Upper lobe of left lung (tissue), 4 donors: ENCODE measurements at regions not wholly inside any gene's neighbourhood (a gene's known extent, or its start where the extent isn't known, plus 50 kb on each side); places are given as distances from the start of the nearest gene placed in this dataset.

ENCODE experiments used
- POLR2A ChIP-seq, 4 donors: fragments of 450-650 bp; IDR thresholded peaks; one replicate each; pipeline ENCODE4 v1.5.1; 2016 to 2017; ENCODE audit warnings: antibody characterized with exemption in 4 of 4, mild to moderate bottlenecking in 2 of 4
- TF ChIP-seq, protein P1 (sequence below), 6 experiments: fragments of 450-650 bp in 4 of 6; fragments of 200-600 bp in 2 of 6; sonication (generic) in 2 of 6; IDR thresholded peaks; one replicate each; pipeline ENCODE4 v1.5.1; 2016 to 2019; ENCODE audit warnings: antibody characterized with exemption in 6 of 6

DNA sequence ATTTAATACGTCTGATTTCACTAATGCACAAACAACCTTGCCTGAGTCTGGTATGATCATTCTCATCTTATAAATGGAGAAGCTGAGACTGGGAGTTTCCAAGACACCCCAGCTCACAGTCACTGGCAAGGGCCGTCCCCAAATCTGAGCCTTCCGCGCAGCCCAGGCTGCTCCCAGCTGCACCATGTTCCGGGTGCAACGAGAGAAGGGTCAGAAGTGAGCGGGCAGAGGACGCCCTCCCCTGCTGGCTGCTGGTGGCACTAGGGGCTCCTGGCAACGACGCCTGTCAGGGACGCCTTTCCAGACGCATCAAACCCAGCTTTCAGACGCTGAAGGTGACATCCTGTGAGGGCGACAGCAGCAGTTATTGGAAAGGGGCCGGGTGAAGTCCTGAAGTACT is 115.3 kb upstream of the PROKR2 start:
- no peak for TF ChIP-seq POLR2A (IDR thresholded peaks at IDR 0.05)
- TF ChIP-seq, protein P1, sequence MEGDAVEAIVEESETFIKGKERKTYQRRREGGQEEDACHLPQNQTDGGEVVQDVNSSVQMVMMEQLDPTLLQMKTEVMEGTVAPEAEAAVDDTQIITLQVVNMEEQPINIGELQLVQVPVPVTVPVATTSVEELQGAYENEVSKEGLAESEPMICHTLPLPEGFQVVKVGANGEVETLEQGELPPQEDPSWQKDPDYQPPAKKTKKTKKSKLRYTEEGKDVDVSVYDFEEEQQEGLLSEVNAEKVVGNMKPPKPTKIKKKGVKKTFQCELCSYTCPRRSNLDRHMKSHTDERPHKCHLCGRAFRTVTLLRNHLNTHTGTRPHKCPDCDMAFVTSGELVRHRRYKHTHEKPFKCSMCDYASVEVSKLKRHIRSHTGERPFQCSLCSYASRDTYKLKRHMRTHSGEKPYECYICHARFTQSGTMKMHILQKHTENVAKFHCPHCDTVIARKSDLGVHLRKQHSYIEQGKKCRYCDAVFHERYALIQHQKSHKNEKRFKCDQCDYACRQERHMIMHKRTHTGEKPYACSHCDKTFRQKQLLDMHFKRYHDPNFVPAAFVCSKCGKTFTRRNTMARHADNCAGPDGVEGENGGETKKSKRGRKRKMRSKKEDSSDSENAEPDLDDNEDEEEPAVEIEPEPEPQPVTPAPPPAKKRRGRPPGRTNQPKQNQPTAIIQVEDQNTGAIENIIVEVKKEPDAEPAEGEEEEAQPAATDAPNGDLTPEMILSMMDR (IDR thresholded peaks at IDR 0.05) = no peak
